ENCODE measurements at regions not wholly inside any gene's neighbourhood (a gene's known extent, or its start where the extent isn't known, plus 50 kb on each side); places are given as distances from the start of the nearest gene placed in this dataset.

- H3K36me3 ChIP-seq (ENCODE audit: control insufficient read depth in 2 of 2, insufficient read depth in 1 of 2, low read length in 2 of 2) = no peaks in the 10 kb centered on the region
- H3K27ac ChIP-seq (ENCODE audit: extremely low read depth, low read depth, low read length) = no peak overlapping the region
- ChIA-PET CTCF (interaction anchor here (0.7 kb wide), 1 partner anchor 83 kb away, joined by 3 read pairs; no protein-coding TSS in a partner anchor), POLR2A (no interaction called here)
- H3K9me3 ChIP-seq (ENCODE audit: control insufficient read depth, insufficient read depth, low read depth, low read length) = no peaks in the 10 kb centered on the region
- no peaks in the 10 kb centered on the region for H3K4me1 ChIP-seq (ENCODE audit: control insufficient read depth, insufficient read depth, low read length)
- no peak overlapping the region for H3K4me3 ChIP-seq (ENCODE audit: low read depth, low read length)
- TF ChIP-seq ZNF658 (tag by site-specific recombination; IDR thresholded peaks at IDR 0.05) (no peak), ZNF239 (tag by site-specific recombination; IDR thresholded peaks at IDR 0.05) (no peak), ZNF2 (tag by site-specific recombination; IDR thresholded peaks at IDR 0.05) (no peak), ZIC2 (tag by site-specific recombination; IDR thresholded peaks at IDR 0.05) (no peak), ZBTB20 (tag by site-specific recombination; IDR thresholded peaks at IDR 0.05) (no peak), ZBTB26 (tag by site-specific recombination; optimal IDR thresholded peaks at IDR 0.05) (no peak), SP7 (tag by site-specific recombination; IDR thresholded peaks at IDR 0.05) (no peak)
These were observed 144.6 kb upstream of the MKLN1 start for GRCh38 chr7:131183072-131183471.

GRCh38 chr7:131183611-131184119 lies 144.0 kb upstream of the MKLN1 start:
- ChIA-PET POLR2A (no interaction called here), CTCF (interaction anchor here (0.7 kb wide), 1 partner anchor 84 kb away, joined by 3 read pairs; no protein-coding TSS in a partner anchor)
- H3K4me3 ChIP-seq (ENCODE audit: low read depth, low read length) = no peak overlapping the region
- no peaks in the 10 kb centered on the region for H3K4me1 ChIP-seq (ENCODE audit: control insufficient read depth, insufficient read depth, low read length)
- TF ChIP-seq ZEB2 (tag by site-specific recombination; IDR thresholded peaks at IDR 0.05) = no peak
- no peak for TF ChIP-seq ZNF555 (tag by site-specific recombination; conservative IDR thresholded peaks at IDR 0.05)
- TF ChIP-seq KLF1 (tag by site-specific recombination; IDR thresholded peaks at IDR 0.05) = no peak
- no peak for TF ChIP-seq ZIC2 (tag by site-specific recombination; IDR thresholded peaks at IDR 0.05)
- TF ChIP-seq ZNF146 (tag by site-specific recombination; IDR thresholded peaks at IDR 0.05) = no peak
- no peak for TF ChIP-seq ZNF10 (tag by site-specific recombination; IDR thresholded peaks at IDR 0.05)
- TF ChIP-seq ZNF266 (tag by site-specific recombination; IDR thresholded peaks at IDR 0.05; ENCODE audit: low read depth) = no peak
- TF ChIP-seq ZNF362 (tag by site-specific recombination; IDR thresholded peaks at IDR 0.05) = no peak
- no peak for TF ChIP-seq ZNF843 (tag by site-specific recombination; IDR thresholded peaks at IDR 0.05)
- no peak for TF ChIP-seq ZNF335 (tag by site-specific recombination; conservative IDR thresholded peaks at IDR 0.05)
- no peak for TF ChIP-seq ZNF19 (tag by site-specific recombination; IDR thresholded peaks at IDR 0.05; ENCODE audit: low read depth)
- TF ChIP-seq ZNF488 (tag by site-specific recombination; IDR thresholded peaks at IDR 0.05) = no peak
- TF ChIP-seq HOXC10 (CRISPR knock-in tag; IDR thresholded peaks at IDR 0.05) = no peak
- no peak for TF ChIP-seq ELK4 (IDR thresholded peaks at IDR 0.05; ENCODE audit: borderline replicate concordance, low read depth, low read length)
- no peak for TF ChIP-seq ZNF169 (tag by site-specific recombination; IDR thresholded peaks at IDR 0.05)
- H3K36me3 ChIP-seq (ENCODE audit: control insufficient read depth in 2 of 2, insufficient read depth in 1 of 2, low read length in 2 of 2) = no peaks in the 10 kb centered on the region
- no peaks in the 10 kb centered on the region for H3K9me3 ChIP-seq (ENCODE audit: control insufficient read depth, insufficient read depth, low read depth, low read length)
- H3K27ac ChIP-seq (ENCODE audit: extremely low read depth, low read depth, low read length) = no peak overlapping the region

Data from HEK293 (cell line).